Hematopoietic multipotent progenitor cell treated with erythropoietin and hydrocortisone succinate and interleukin-3 and kit ligand, for 8 days (in vitro differentiated cells): ENCODE measurements at regions not wholly inside any gene's neighbourhood (a gene's known extent, or its start where the extent isn't known, plus 50 kb on each side); places are given as distances from the start of the nearest gene placed in this dataset.
"Not testable (repeated sequence)": the region's sequence is repeated elsewhere in the genome, so short reads cannot be mapped to it uniquely, and the experiment has no call there.

Experiments
- DNase-seq: peaks from one replicate; pipeline ENCODE4 v3.0.0-alpha.2; 2015

DNA sequence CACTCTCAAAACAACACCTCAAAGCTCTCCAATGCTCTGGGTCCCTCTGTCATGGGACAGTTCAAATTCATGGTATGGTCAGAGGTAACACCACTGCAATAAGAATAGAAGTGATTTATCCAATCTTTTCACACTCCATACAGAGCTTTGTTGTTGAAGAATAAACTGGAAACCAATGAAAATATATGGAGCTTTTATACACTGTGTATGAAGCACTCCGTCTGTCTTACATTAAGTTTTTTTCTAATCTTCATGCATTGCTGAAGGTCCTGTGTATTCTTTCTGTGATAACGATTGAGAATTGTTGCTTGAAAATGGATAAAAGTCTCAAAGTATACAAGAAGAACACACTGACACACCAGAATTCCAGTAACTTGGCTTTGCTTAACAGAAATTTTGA is 603.7 kb upstream of the LUZP2 start:
- DNase-seq, result no peak

DNA sequence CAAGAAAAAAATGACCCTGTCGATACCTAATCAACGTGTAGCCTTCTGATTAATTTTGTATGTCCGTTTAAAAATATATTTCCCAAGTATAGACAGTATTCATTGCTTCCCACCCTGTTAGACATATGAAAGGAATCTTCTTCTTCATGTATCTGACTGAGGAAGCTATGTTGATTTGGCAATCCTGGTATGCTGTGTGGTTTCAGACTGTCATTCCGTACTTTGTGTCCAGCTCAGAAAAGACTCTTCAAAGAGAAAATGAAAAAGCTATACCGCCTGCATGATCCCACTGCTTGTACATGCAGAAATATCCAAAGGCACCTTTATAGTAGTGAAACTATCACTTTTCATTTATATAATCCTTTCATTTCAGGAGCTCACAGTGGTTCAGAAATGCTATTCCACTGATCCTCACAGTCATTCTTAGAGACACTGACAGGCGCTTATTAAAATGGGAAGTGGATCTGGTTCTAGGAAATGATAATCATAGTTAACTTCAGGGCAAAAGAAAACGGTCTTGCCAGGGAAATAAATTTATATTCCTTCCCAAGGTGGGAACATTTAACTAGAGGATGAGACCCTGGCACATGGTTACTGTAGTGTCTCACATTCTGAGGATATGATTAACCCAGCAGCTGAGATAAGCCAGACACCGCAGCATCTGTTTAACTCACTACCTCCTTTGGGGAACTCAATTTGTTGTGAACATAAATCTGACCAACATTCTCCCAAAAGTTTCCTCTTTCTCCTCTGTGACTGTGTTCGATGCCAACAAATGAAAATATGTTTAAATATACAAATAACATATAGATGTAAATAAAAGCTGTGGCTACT is 599.2 kb upstream of the LUZP2 start:
- DNase-seq, result no peak

DNA sequence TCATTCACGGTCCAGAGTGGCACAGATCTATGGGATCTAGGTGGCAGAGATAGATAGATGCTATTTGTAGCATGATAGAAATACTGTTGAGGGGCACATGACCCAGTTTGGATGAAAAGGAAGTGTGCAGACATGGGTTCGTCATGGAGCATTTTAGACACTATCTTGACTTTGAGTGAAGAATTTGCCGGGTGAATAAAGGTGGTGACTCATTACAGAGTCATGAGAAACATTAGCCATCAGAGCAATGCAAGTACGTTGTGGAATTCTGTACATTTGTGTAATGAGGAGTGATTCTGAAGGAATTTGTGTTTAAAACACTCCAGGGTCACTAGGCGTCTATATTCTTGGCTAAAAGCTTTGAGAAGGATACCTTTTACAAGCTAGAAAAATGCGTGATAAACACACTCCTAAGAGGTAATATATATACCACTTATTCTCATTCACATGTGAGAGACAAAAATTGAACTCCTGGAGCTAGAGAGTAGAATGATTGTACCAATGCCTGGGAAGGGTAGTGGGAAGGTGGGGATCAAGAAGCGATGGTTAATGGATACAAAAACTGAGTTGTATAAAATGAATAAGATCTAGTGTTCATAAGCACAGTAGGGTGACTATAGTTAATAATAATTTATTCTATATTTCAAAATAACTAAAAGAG is 593.7 kb upstream of the LUZP2 start:
- no peak for DNase-seq

DNA sequence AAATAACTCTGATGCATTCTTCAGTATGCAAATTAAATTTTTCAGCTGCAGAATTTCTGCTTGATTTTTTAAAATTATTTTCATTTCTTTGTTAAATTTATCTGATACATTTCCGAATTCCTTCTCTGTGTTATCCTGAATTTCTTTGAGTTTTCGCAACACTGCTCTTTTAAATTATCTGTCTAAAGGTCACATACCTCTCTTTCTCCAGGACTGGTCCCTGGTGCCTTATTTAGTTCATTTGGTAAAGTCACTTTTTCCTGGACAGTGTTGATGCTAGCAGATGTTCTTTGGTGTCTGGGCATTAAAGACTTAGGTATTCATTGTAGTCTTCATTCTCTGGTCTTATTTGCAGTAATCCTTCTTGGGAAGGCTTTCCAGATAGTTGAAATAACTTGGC is 577.4 kb upstream of the LUZP2 start:
- no peak for DNase-seq

DNA sequence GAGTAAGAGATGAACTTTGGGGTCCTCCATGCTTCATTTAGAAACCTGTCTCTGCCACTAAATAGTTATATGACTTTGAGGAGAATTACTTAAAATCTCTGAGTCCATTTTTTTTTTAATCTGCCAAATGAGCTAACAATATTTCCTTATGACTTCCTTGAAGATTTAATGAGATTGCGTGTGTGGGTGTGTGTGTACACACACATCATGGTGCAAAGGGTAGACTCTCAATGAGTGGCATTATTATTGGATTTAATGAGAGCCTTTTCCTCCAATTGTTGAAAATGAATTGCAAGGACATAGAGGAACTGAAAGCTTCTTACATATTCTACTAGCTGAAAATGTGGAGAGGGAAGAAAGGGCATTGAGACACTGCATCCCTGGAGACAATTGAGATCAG is 573.5 kb upstream of the LUZP2 start:
- DNase-seq, result no peak

DNA sequence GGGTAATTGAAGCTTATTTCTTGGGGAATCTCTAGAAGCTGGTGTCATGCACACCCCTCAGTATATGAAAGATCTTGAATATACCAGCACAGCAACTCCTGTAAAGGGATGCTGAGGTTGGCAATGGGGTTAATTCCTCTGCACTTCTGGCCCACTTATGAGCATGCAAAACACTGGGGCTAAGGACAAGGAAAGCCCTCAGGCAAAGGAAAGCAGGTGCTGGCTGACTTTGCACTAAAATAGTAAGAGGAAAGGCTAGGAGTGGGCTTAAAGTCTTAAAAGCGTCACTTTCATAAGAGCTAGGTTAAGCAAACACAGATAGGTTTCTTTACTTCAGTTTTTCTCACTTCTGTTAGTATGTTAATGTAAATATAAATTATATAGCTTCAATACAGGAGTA is 572.6 kb upstream of the LUZP2 start:
- DNase-seq, result no peak

DNA sequence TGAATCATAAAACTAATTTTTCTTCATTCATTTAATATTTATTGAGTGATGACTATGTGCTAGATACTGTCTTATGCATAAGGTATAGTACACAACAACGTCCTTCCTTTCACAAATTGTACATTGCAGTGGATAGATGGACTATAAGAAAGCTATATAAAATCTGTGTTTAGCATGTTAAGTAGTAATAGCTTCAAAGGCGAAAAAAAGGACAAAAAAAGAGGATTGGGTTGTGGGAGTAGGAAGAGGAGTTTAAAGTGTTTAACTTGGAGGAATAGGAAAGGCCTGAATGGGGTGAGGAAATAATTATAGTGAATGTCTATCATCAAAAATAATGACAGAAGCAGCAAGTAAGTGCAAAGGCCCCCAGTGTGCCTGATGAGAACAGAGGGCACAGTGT is 565.4 kb upstream of the LUZP2 start:
- DNase-seq, result no peak

DNA sequence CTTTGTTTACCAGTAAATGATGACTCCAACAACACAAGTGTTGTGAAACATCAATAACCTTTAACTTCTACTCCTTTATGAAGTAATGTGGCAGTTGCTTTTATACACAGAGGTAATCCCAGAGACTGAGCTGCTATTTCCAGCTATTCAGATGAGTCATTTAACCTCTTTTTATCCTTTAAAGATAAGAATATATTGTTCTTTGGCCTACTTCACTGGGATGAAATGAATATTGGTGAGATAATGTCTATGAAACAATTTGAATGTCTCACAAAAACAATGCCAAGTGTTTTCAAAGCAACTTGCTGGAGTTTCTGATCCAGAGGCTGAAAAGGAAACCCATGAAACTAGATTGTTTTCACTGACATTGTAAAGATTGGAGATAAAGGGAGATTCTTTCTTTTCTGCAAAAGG is 564.4 kb upstream of the LUZP2 start:
- DNase-seq, result no peak

DNA sequence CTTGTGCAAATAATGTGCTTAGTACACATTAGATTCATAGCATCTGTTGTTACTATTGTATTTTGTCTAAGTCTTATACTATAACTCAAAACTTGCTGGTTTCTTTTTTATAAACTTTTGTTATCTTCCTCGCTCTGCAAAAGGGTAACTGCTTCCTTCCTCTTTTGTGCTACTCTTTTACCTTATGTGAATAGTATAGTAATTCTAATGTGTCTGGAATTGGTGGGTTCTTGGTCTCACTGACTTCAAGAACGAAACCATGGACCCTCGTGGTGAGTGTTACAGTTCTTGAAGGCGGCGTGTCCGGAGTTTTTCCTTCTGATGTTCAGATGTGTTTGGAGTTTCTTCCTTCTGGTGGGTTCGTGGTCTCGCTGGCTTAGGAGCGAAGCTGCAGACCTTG is 563.1 kb upstream of the LUZP2 start:
- DNase-seq, result no peak

DNA sequence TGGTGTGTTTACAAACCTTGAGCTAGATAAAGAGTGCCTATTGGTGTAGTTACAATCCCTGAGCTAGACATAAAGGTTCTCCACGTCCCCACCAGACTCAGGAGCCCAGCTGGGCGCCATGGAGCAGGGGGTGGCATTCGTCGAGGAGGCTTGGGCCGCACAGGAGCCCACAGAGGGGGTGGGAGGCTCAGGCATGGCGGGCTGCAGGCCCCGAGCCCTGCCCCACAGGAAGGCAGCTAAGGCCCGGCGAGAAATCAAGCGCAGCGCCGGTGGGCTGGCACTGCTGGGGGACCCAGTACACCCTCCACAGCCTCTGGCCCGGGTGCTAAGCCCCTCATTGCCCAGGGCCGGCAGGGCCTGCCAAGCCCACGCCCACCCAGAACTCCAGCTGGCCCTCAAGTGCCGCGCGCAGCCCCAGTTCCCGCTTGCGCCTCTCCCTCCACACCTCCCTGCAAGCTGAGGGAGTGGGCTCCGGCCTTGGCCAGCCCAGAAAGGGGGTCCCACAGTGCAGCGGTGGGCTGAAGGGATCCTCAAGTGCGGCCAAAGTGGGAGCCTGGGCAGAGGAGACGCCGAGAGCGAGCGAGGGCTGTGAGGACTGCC is 562.1 kb upstream of the LUZP2 start:
- DNase-seq, result not testable (repeated sequence)

DNA sequence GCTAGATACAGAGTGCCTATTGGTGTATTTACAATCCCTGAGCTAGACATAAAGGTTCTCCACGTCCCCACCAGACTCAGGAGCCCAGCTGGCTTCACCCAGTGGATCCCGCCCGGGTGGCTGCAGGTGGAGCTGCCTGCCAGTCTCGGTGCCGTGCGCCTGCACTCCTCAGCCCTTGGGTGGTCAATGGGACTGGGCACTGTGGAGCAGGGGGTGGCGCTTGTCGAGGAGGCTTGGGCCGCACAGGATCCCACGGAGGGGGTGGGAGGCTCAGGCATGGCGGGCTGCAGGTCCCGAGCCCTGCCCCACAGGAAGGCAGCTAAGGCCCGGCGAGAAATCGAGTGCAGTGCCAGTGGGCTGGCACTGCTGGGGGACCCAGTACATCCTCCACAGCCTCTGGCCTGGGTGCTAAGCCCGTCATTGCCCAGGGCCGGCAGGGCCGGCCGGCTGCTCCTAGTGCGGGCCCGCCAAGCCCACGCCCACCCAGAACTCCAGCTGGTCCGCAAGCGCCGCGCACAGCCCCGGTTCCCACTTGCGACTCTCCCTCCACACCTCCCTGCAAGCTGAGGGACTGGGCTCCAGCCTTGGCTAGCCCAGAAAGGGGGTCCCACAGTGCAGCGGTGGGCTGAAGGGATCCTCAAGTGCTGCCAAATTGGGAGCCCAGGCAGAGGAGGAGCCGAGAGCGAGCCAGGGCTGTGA is 554.6 kb upstream of the LUZP2 start:
- DNase-seq, result not testable (repeated sequence)

DNA sequence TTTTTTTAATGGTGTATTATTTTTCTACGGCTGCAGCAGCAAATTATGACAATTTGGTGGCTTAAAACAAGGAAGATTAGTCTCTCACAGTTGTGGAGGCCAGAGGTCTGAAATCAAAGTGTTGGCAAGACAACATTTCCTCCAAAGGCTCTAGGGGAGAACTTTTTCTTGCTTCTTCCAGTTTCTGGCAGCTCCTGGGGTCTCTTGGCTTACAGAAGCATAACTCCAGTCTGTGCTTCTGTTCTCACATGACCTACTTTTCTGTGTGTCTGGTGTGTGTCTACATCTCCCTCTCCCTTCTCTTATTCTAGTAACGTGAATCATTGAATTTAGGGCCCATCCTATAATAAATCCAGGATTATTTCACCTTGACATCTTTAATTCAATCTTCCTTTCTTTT is 551.9 kb upstream of the LUZP2 start:
- DNase-seq, result no peak

DNA sequence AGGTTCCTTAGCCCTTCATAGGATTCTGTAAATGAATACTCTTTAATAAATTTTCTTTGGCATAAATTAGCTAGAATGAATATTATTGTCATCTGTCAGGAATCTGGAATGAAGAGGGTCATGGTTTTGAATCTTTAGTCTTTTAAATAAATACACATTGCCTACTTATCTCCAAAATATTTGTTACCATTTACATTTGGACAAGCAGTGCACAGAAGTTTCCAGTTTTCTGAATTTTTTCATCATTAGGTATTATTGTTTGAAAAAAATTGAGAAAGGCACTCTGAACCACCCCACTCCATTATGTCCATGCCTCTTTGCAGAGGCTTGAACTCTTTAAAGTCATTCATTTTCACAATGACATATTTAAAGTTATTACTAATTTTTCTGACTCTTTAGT is 549.0 kb upstream of the LUZP2 start:
- no peak for DNase-seq

DNA sequence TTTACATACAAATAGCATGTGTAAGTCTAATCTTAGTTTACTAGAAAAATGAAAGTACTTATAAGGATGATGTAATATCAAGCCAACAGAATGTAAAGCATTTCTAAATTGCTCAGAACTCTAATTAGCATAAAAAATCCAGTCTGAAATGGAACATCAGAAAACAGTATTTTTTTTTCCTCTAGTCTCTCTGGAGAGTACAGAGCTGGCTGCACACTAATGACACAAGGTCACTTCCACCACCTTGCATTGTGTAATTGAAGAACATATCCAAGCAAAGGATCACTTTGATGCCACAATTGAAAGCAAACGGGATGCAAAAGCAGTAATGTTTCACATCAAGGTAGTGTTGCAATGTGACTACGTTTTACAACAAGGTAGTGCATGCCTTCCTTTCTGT is 548.0 kb upstream of the LUZP2 start:
- no peak for DNase-seq

DNA sequence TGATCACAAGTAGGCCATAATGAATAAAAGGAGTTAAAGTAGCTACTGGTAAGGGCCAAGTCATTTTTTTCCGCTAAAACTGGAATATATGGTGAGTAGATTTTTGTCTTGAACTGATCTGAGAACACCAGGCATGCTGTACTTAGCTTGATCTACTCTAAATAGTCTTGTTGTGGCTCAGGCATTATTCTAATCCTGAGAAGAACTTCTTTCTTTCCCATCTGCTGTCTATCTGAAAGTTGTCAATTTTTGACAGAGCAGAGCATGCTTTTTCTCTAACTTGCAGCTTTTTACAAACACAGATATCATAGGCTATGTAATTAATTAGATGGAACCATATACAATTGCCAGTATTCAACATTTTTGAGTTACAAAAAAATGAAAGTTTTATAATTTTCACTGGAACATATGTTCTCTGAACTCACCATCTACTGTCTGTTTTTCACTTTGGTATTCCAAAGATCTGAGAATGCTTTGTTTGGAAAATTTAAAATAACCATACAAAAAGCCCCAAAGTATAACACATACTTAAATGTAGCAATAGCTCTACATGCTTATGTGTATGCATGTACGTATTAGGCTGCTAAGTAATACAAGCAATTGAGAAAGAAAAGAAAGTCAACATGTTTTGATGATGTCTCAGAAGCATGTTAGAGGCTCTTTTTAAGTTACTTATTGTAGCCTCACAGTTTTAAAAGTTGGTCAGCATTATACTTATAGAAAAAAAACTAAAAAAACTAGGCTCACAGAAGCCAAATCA is 542.7 kb upstream of the LUZP2 start:
- DNase-seq, result no peak

DNA sequence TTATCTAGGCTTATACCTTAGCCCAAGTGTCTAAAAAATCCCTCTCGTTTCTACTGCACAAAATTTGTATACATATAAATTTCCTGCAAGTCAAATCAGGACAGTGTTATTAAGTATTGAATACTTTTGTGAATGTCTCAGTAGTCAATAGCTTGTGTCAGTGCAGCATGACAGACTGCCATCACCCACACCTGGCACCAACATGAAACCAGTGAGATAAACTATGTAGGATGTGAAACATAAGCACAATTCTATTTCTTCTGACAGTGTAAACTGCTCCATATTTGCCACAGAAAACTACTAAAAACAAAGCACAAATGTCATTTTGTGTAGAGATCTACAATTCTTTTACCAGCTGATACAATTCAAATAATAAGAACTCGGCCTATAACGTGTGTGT is 542.1 kb upstream of the LUZP2 start:
- DNase-seq, result no peak

DNA sequence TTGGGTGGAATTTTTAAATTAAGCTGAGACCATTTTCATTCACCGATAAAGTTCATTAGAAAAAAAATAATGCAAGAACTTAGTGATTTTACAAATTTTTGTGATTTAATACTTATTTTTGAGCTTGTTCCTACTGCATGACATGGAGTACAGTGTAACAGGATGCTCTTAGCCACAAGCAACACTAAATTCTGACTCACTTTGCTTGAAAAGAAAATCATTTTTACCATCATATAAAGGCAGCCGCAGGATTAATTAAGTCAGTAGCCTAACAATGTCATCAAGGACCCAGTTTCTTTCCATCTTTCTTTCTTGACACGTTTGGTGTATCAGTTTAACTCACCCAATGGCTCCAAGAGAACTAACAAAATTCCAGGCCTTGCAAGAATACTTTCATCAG is 540.3 kb upstream of the LUZP2 start:
- no peak for DNase-seq

DNA sequence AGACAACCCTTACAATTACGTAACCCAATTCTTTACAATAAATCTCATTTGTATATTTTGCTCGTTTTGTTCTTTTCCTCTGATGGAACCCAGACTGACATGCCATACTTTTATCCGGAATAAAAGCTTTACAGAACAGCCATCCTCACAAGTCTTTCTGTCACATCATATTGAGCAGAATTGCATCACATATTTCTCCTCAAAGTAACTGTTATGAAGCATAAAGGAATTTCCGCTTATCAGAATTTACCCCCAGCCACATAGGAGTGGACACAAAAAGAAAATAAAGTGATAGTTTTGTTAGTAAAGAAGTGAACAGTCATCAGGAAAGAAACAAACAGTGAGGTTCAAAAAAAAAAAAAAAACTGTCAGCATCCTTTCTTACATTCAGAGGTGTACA is 539.5 kb upstream of the LUZP2 start:
- DNase-seq, result no peak

DNA sequence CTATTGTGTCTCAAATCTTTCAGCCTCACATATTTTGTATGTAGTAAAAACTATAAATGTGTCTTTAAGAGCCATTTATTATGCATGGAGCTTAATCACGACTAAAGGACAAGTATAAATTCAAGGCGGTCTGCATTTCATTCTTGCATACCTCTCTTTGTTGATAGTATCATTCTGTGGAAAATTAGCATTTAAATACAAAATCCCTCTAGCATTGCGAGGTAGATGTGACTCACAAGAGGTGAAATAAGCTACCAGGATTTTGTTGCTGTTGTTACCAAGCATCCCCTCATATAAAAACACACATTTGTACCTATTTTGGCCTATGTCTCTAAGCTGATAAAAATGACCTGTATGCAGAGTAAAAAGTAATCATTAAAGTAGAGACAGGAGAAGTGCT is 537.4 kb upstream of the LUZP2 start:
- no peak for DNase-seq

DNA sequence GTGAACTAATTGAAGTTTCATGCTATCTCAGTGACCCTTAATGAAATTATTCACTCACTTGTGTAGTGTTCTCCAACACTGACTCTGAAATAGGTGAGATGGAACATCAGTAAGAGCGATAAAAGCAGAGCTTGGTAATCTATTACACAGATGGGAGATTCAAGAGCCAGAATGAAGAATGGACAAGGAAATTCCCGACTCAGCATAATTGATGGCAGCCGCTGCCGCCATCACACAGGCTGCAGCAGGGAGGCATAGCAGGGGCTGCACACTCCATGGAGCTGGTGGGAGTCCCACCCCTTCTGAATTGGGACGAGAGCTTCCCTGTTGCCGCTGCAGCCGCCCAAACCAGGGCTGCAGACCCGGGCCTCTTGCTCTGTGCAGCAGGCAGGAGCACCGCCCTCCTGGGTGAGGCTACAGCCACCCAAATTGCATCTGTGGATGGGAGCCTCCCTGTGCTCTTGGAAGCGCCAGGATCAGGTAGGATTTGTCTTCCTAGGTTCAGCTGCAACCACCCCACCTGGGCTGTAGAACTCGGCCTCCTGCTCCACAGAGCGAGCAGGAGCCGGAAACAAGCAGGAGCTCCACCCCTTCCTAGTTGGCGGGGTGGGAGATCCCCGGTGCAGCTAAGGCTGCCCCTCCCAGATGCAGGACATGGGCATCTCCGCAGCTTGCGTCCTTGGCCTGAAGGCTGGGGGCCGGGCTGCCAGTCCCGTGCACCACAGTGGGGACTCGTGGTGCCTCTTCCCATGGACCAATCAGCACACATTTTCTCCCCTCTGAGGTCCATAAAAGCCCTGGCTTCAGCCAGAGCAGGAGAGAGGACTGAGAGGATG is 535.1 kb upstream of the LUZP2 start:
- no peak for DNase-seq

DNA sequence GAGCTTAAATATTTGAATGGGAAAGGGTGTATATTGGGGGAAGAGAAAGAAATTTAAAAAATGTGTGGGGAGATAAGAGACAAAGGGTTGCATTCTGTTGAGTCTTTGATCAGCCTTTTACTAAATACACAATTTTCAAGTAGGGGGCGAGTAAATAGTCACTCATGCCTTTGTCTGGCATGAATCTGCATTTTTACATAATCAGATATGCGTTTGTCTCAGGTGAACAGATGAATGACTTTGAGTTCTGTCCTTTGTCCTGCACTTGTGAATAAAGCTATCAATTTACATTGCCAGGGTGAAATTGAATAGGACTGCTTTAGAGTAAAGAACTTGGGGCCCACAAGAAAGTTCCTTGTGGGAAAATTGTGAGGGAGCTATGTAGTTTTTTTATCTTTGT is 523.6 kb upstream of the LUZP2 start:
- no peak for DNase-seq

DNA sequence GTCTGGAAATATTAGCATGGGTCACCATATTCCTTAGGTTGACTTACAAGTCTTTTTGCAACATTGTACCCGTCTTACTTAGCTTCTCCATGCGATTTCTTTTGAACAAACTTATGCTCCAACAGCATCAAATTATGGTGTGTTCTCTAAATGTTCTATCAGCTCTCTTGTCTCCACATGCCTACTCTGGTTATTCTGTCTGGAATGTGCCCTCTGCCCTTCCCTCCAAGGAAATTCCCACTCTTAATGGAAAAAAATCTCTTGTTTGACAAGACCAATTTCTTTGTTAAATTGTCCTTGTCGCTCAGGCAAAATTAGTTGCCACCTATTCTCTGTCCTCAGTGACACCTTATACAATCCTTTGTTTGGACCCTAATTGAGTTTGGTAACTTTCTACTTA is 522.8 kb upstream of the LUZP2 start:
- no peak for DNase-seq
